SU-DHL-6 (cell line): ENCODE measurements at regions not wholly inside any gene's neighbourhood (a gene's known extent, or its start where the extent isn't known, plus 50 kb on each side); places are given as distances from the start of the nearest gene placed in this dataset.

Experiments used
- H2AFZ ChIP-seq: fragments of 200-600 bp; sonication (generic); 2 replicates; pipeline ENCODE4 v1.6.1; 2014; ENCODE audit warnings: low read depth, mild to moderate bottlenecking, moderate library complexity, mixed read lengths, antibody characterized with exemption, low read length; ENCODE audit not compliant: severe bottlenecking
- H3F3A ChIP-seq: fragments of 200-600 bp; shearing (Covaris generic); 2 replicates; pipeline ENCODE4 v1.6.0; 2016; ENCODE audit warnings: antibody characterized with exemption, mild to moderate bottlenecking; ENCODE audit not compliant: insufficient read depth
- H3K27ac ChIP-seq: fragments of 200-600 bp; sonication (generic); 2 replicates; pipeline ENCODE4 v1.5.1; 2016; ENCODE audit warnings: low read depth, mild to moderate bottlenecking, low read length, moderate library complexity, mixed read lengths
- H3K27me3 ChIP-seq: fragments of 200-600 bp; sonication (generic), shearing (Covaris generic); 2 replicates; pipeline ENCODE4 v1.6.0; 2014; ENCODE audit warnings: mild to moderate bottlenecking, low read length
- H3K36me3 ChIP-seq: fragments of 200-600 bp; sonication (generic); 2 replicates; pipeline ENCODE4 v1.6.1; 2014; ENCODE audit warnings: mild to moderate bottlenecking, low read length, mixed read lengths
- H3K4me2 ChIP-seq: fragments of 300-600, 200-600 bp; shearing (Covaris generic), sonication (generic); 2 replicates; pipeline ENCODE4 v1.6.0; 2014; ENCODE audit warnings: low read length, low read depth, mild to moderate bottlenecking; ENCODE audit not compliant: poor library complexity, severe bottlenecking
- H3K4me3 ChIP-seq: fragments of 200-600 bp; sonication (generic); 2 replicates; pipeline ENCODE4 v1.5.1; 2014; ENCODE audit warnings: antibody characterized with exemption, low read length, mild to moderate bottlenecking, mixed read lengths; ENCODE audit not compliant: insufficient read depth, poor library complexity, severe bottlenecking
- H3K79me2 ChIP-seq: fragments of 200-600 bp; sonication (generic); 2 replicates; pipeline ENCODE4 v1.6.1; 2014; ENCODE audit warnings: mild to moderate bottlenecking, low read length, moderate library complexity; ENCODE audit not compliant: insufficient read depth
- H3K9ac ChIP-seq: fragments of 200-600 bp; sonication (generic); 2 replicates; pipeline ENCODE4 v1.7.0; 2014; ENCODE audit warnings: mild to moderate bottlenecking, low read length
- H3K9me2 ChIP-seq: fragments of 200-600 bp; sonication (generic); replicated peaks from 2 replicates; pipeline ENCODE4 v1.6.1; 2014; ENCODE audit warnings: low read length; ENCODE audit not compliant: insufficient read depth
- H3K9me3 ChIP-seq: fragments of 200-600 bp; sonication (generic); 2 replicates; pipeline ENCODE4 v1.6.1; 2014; ENCODE audit warnings: low read length, mixed read lengths; ENCODE audit not compliant: insufficient read depth
- H4K20me1 ChIP-seq: fragments of 200-600 bp; sonication (generic); 2 replicates; pipeline ENCODE4 v1.6.1; 2014; ENCODE audit warnings: low read depth, mild to moderate bottlenecking, antibody characterized with exemption, low read length, moderate library complexity, mixed read lengths
- CTCF ChIP-seq: fragments of 200-600 bp; sonication (generic); IDR thresholded peaks from one replicate; pipeline ENCODE4 v1.5.1; 2017; ENCODE audit warnings: antibody characterized with exemption, mild to moderate bottlenecking, low read length, moderate library complexity; ENCODE audit not compliant: insufficient read depth, poor library complexity, severe bottlenecking
- EZH2phosphoT487 ChIP-seq: fragments of 200-600 bp; sonication (generic), shearing (Covaris generic); conservative IDR thresholded peaks from 2 replicates; pipeline ENCODE4 v1.6.1; 2018; ENCODE audit warnings: mild to moderate bottlenecking, antibody characterized with exemption, low read length, moderate library complexity, mixed read lengths

GRCh38 chr3:110929816-110930215 is 141.8 kb upstream of the NECTIN3 start:
- Histone ChIP-seq H3K9me2 (no peaks in the 10 kb centered on the region), H3K9me3 (no peaks in the 10 kb centered on the region), H3K27ac (no peak overlapping the region), H3K79me2 (no peaks in the 10 kb centered on the region), H2AFZ (no peak overlapping the region), H3K27me3 (no peaks in the 10 kb centered on the region), H3F3A (no peaks in the 10 kb centered on the region), H3K9ac (no peak overlapping the region), H3K36me3 (no peaks in the 10 kb centered on the region), H3K4me2 (no peak overlapping the region), H3K4me3 (no peak overlapping the region), H4K20me1 (no peaks in the 10 kb centered on the region)
- TF ChIP-seq CTCF (no peak), EZH2phosphoT487 (no peak)

GRCh38 chr3:110932567-110932966 is 139.0 kb upstream of the NECTIN3 start:
- H2AFZ ChIP-seq = no peak overlapping the region
- no peaks in the 10 kb centered on the region for H3K9me2 ChIP-seq
- TF ChIP-seq EZH2phosphoT487 (no peak), CTCF (no peak)
- H3K4me2 ChIP-seq = no peak overlapping the region
- no peaks in the 10 kb centered on the region for H3K36me3 ChIP-seq
- H3K9me3 ChIP-seq = no peaks in the 10 kb centered on the region
- H3K27me3 ChIP-seq = no peaks in the 10 kb centered on the region
- H4K20me1 ChIP-seq = no peaks in the 10 kb centered on the region
- no peaks in the 10 kb centered on the region for H3K79me2 ChIP-seq
- no peak overlapping the region for H3K27ac ChIP-seq
- H3K9ac ChIP-seq = no peak overlapping the region
- H3K4me3 ChIP-seq = no peak overlapping the region
- H3F3A ChIP-seq = no peaks in the 10 kb centered on the region

GRCh38 chr3:110933821-110934426 is 137.7 kb upstream of the NECTIN3 start:
- no peak overlapping the region for H3K9ac ChIP-seq
- no peaks in the 10 kb centered on the region for H3K9me2 ChIP-seq
- H3K4me2 ChIP-seq = no peak overlapping the region
- no peaks in the 10 kb centered on the region for H3F3A ChIP-seq
- H3K9me3 ChIP-seq = no peaks in the 10 kb centered on the region
- H2AFZ ChIP-seq = no peak overlapping the region
- H4K20me1 ChIP-seq = no peaks in the 10 kb centered on the region
- no peak overlapping the region for H3K4me3 ChIP-seq
- H3K27me3 ChIP-seq = no peaks in the 10 kb centered on the region
- H3K27ac ChIP-seq = no peak overlapping the region
- H3K79me2 ChIP-seq = no peaks in the 10 kb centered on the region
- H3K36me3 ChIP-seq = no peaks in the 10 kb centered on the region
- TF ChIP-seq CTCF = no peak
- TF ChIP-seq EZH2phosphoT487 = no peak
